ENCODE measurements at regions not wholly inside any gene's neighbourhood (a gene's known extent, or its start where the extent isn't known, plus 50 kb on each side); places are given as distances from the start of the nearest gene placed in this dataset.

DNA sequence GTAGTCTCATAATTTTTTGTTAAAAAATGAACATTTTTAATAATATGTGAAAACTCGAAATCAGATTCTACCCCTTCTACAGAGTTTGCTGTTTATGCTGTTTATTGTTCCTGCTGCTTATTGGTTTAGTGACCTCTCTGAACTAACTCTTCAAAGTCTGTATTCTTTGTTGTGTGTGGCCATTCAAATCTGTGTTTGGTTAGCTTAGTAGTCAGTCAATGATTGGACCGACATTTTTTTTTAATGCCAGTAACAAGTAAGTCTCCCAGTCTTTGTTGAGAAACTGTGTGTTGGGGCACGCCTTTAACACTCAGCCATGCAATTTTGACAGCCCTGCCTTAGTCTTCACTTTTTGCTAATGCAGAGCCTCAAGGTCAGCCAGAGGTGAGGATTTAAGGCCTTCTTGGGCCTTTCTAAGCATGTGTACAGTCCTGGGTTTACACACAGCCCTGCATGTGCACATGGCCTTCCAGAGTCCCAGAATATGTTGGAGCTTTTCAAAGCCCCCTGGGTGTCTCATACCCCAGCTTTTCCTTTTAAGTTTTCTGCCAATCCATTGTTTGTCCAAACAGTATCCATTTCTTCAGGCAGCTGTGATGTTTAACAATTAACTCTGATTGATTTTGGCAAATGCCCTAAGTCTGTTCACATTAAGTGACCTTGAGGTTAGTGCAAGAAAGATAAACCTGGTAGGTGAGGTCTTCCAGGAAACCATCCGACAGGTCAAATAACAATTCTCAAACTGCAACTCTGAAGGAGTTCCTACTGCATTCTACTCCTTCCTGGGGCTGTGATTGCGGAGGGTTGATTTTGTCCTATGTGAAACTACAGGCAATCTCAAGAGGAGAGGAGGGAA is 389.3 kb downstream of the PMP22 start:
- Mint-ChIP-seq H3K4me3 (no peak overlapping the region), H3K4me1 (ENCODE audit: low read depth) (no peaks in the 10 kb centered on the region), H3K9me3 (no peaks in the 10 kb centered on the region), H3K36me3 (ENCODE audit: insufficient read depth in 2 of 2) (no peaks in the 10 kb centered on the region), H3K27ac (no peak overlapping the region), H3K27me3 (ENCODE audit: low read depth) (no peaks in the 10 kb centered on the region)
- no peak for DNase-seq
- no peak for ATAC-seq (replicated peaks in 1 of 2)

DNA sequence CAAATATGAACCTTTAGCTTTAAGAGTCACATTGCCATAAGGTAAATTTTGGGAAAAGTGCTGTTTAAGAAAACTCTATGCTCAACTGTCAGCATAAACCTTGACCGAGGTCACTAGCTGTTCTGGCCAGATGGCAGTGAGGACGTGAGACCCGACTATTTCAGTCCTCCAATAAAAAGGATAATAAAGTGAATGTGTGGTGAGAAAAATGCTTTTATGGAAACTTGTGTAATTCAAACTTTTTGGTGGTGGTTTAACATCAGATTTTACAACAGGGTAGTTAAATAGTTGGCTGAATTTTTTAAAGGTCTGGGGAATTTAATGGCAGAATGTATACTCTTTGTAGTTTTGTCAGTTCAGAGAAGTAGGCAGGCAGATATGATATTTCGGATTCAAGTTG is 391.1 kb downstream of the PMP22 start:
- no peaks in the 10 kb centered on the region for H3K27me3 Mint-ChIP-seq (ENCODE audit: low read depth)
- H3K4me1 Mint-ChIP-seq (ENCODE audit: low read depth), result no peaks in the 10 kb centered on the region
- no peak overlapping the region for H3K4me3 Mint-ChIP-seq
- ATAC-seq (replicated peaks in 1 of 2) (no peak), DNase-seq (no peak)
- H3K9me3 Mint-ChIP-seq, result no peaks in the 10 kb centered on the region
- no peaks in the 10 kb centered on the region for H3K36me3 Mint-ChIP-seq (ENCODE audit: insufficient read depth in 2 of 2)
- H3K27ac Mint-ChIP-seq, result no peak overlapping the region

DNA sequence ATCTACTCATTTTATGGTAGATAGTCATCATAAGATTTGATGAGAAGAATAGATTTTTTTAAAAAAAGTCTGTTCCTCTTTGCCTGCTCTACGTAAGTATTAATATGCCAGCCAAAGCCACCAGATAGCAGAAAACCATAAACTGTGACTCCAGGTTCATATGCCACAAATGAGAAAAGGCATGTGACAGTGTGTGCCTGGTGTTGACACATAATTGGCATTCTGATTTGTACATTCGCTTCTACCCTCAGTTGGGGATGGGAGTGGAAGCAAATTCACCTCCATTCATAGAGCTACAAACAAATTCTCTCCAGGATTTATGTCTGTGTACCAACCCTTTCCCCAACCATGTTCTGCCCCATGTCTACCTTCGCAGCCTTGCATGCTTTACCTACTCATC is 391.6 kb downstream of the PMP22 start:
- H3K9me3 Mint-ChIP-seq, result no peaks in the 10 kb centered on the region
- H3K4me1 Mint-ChIP-seq (ENCODE audit: low read depth), result no peaks in the 10 kb centered on the region
- no peak overlapping the region for H3K4me3 Mint-ChIP-seq

DNA sequence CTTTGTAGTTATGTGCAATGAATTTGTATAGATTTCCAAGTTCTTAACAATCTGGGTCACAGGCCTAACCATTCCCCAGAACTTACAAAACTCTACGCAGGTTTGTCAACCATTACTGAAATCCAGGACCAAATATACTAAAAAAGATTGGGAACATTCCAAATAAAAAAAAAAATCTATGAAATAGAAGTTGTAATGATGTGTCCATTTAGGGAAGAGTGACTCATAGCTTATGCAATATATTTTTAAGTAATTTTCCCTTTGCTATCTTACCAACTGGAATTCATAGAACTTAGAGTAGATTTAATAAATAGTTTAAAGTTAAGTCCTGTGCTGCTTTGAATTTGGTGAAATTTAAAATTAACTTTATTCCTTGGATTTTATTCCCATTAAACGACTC is 393.2 kb downstream of the PMP22 start:
- H3K27ac Mint-ChIP-seq, result no peak overlapping the region
- H3K4me1 Mint-ChIP-seq (ENCODE audit: low read depth), result no peaks in the 10 kb centered on the region
- DNase-seq (no peak), ATAC-seq (replicated peaks in 1 of 2) (no peak)
- H3K9me3 Mint-ChIP-seq, result no peaks in the 10 kb centered on the region
- H3K27me3 Mint-ChIP-seq (ENCODE audit: low read depth), result no peaks in the 10 kb centered on the region
- H3K4me3 Mint-ChIP-seq, result no peak overlapping the region
- no peaks in the 10 kb centered on the region for H3K36me3 Mint-ChIP-seq (ENCODE audit: insufficient read depth in 2 of 2)

More for the DNA sequence above, 391.6 kb downstream of the PMP22 start:
- ATAC-seq (replicated peaks in 1 of 2), result no peak
- Mint-ChIP-seq H3K27me3 (ENCODE audit: low read depth) (no peaks in the 10 kb centered on the region), H3K27ac (no peak overlapping the region), H3K36me3 (ENCODE audit: insufficient read depth in 2 of 2) (no peaks in the 10 kb centered on the region)
- DNase-seq, result no peak

DNA sequence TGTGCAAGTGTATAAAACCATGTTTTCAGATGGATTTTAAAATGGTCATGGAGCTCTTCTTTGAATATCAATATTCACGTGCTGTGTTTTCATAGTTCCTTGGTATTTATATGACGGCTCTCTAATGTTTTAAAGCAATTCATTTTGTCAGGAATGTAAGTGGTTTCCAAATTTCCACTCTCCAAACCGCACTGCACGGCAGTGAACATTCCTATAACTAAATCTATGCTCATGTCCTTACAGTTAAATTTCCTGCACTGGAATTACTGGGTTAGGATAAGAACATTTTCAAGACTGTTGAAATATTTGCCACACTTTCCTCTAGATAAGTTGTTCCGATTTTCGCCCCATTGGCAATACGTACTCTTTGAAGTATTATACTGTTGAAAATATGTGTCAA is 398.9 kb downstream of the PMP22 start:
- no peaks in the 10 kb centered on the region for H3K36me3 Mint-ChIP-seq (ENCODE audit: insufficient read depth in 2 of 2)
- H3K27ac Mint-ChIP-seq, result no peak overlapping the region
- no peak for ATAC-seq (replicated peaks in 1 of 2)
- no peak overlapping the region for H3K4me3 Mint-ChIP-seq
- H3K27me3 Mint-ChIP-seq (ENCODE audit: low read depth), result peaks cover 14% of the 10 kb centered on the region
- no peaks in the 10 kb centered on the region for H3K4me1 Mint-ChIP-seq (ENCODE audit: low read depth)
- DNase-seq, result no peak
- H3K9me3 Mint-ChIP-seq, result no peaks in the 10 kb centered on the region

DNA sequence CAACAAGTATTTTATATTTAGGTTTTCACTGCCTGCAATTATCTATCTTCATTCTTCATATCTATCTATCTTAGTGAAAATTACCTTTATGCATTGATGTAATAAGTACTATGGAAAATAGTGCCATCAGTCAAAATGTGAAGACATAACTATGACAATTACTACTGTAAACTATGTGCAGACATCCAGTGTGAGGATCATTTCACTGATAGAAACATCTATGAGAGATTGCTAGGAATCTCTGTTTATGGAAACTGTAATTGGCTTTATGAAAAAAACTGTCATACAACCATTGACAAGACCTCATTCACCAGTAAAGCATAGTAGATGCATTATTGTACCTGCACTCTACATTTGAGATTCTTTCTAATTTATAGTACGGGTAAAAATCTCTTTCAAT is 401.0 kb downstream of the PMP22 start:
- Mint-ChIP-seq H3K9me3 (no peaks in the 10 kb centered on the region), H3K27ac (no peak overlapping the region), H3K4me3 (no peak overlapping the region), H3K36me3 (ENCODE audit: insufficient read depth in 2 of 2) (no peaks in the 10 kb centered on the region), H3K27me3 (ENCODE audit: low read depth) (peaks cover 25% of the 10 kb centered on the region), H3K4me1 (ENCODE audit: low read depth) (no peaks in the 10 kb centered on the region)
- no peak for ATAC-seq (replicated peaks in 1 of 2)
- no peak for DNase-seq

DNA sequence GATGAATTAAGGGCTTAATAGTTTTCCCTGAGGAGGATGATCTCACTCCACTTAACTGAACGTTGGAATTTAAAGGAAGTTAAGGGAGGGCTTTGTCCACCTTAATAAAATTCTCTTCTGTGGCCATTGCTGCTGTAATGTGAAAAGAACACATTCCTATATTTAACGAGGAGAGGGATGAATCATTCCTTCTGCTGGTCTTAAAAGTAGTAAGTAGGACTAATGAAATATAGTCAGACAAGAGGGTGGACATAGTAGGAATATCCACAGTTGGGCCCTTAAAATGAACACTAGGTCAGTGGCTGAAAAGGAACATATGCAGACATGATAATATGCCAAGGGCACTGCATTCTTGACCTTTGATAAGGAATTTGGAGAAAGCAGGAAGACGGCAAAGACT is 405.6 kb downstream of the PMP22 start:
- ATAC-seq (replicated peaks in 1 of 2) (no peak), DNase-seq (no peak)
- Mint-ChIP-seq H3K27me3 (ENCODE audit: low read depth) (peaks cover 31% of the 10 kb centered on the region), H3K4me3 (no peak overlapping the region), H3K36me3 (ENCODE audit: insufficient read depth in 2 of 2) (peaks cover 0 to 2% of the 10 kb centered on the region in 2 donors), H3K27ac (no peak overlapping the region), H3K9me3 (peaks cover 2 to 3% of the 10 kb centered on the region in 2 donors), H3K4me1 (ENCODE audit: low read depth) (no peaks in the 10 kb centered on the region)

DNA sequence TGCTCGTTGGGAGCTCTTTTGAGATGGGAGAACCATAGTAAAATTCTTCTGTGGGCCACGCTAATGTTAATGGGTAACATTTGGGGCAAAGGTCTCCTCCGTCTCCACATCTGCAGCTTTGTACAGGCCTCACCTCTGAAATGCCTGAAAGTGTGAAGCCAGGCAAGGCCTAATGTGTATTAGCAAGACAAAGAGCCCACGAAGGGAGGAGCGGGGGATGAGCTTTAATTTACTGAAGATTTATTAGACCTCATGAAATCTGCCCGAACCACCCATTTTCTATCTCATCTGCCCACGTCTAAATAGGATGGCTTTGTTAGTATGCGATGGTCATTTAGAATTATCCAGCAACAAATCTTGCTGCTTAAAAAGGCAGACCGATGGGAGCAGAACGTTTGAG is 408.9 kb downstream of the PMP22 start:
- DNase-seq (no peak), ATAC-seq (replicated peaks in 1 of 2) (no peak)
- no peak overlapping the region for H3K27ac Mint-ChIP-seq
- peaks cover 0 to 2% of the 10 kb centered on the region in 2 donors for H3K36me3 Mint-ChIP-seq (ENCODE audit: insufficient read depth in 2 of 2)
- H3K4me3 Mint-ChIP-seq, result no peak overlapping the region
- no peaks in the 10 kb centered on the region for H3K4me1 Mint-ChIP-seq (ENCODE audit: low read depth)
- H3K9me3 Mint-ChIP-seq, result peaks cover 2 to 3% of the 10 kb centered on the region in 2 donors
- peaks cover 21% of the 10 kb centered on the region for H3K27me3 Mint-ChIP-seq (ENCODE audit: low read depth)

DNA sequence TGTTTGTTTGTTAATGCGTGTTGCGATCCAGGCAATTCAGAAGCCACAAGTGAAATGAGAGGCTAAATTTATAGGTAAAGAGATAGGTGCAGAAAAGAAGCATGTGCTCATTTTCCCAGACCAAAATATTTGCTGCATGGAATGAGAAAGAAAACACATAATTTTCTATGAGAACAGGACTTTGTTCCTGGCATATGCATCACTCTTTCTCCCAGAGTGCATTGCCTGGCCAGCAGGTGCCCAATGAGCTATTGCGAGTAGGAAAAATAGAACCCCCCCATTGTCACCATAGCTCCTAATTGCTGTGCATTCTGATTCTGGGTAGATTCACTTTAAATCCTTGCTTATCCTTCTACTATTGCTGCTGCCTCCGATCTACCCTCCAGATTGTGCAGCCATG is 410.4 kb downstream of the PMP22 start:
- H3K9me3 Mint-ChIP-seq, result peaks cover 2 to 3% of the 10 kb centered on the region in 2 donors
- H3K4me1 Mint-ChIP-seq (ENCODE audit: low read depth), result no peaks in the 10 kb centered on the region
- H3K4me3 Mint-ChIP-seq, result no peak overlapping the region
- peaks cover 10% of the 10 kb centered on the region for H3K27me3 Mint-ChIP-seq (ENCODE audit: low read depth)
- no peak for ATAC-seq (replicated peaks in 1 of 2)
- peaks cover 0 to 2% of the 10 kb centered on the region in 2 donors for H3K36me3 Mint-ChIP-seq (ENCODE audit: insufficient read depth in 2 of 2)
- no peak overlapping the region for H3K27ac Mint-ChIP-seq
- DNase-seq, result no peak

DNA sequence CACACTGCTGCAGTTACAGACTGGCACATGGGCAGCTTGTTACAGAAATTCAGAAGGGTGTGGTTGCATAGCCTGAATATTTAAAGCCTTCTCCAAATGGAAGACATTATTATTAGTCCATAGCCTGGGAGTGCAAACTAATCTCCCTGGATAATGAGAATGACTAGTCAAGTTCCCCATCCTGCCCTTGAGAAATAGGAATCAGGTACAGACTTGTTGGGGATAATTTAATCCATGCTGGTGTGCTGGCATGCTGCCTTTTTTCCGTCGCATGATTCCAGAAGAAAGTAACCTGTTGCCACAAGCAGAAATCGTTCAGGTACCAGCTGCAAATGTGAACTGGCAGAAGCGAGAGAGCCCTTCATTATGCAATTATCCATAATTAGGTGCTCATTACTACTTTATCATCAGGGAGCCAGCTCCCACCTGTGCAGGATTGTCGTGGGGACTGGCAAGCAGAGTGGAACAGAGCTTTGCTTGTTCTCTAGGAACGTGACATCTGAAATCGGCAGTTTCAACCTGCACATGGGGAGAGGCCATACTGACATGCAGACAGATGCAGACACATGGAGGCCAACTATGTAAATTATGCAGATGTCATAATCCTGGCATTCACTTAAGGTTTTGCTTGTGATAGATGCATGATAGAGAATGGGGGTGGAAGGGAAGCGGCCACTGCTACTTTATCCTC is 419.4 kb downstream of the PMP22 start:
- no peaks in the 10 kb centered on the region for H3K9me3 Mint-ChIP-seq
- no peak overlapping the region for H3K4me3 Mint-ChIP-seq
- peaks cover 15% of the 10 kb centered on the region for H3K27me3 Mint-ChIP-seq (ENCODE audit: low read depth)
- no peak overlapping the region for H3K27ac Mint-ChIP-seq
- no peaks in the 10 kb centered on the region for H3K36me3 Mint-ChIP-seq (ENCODE audit: insufficient read depth in 2 of 2)
- H3K4me1 Mint-ChIP-seq (ENCODE audit: low read depth), result no peaks in the 10 kb centered on the region
- DNase-seq (no peak), ATAC-seq (replicated peaks in 1 of 2) (no peak)

DNA sequence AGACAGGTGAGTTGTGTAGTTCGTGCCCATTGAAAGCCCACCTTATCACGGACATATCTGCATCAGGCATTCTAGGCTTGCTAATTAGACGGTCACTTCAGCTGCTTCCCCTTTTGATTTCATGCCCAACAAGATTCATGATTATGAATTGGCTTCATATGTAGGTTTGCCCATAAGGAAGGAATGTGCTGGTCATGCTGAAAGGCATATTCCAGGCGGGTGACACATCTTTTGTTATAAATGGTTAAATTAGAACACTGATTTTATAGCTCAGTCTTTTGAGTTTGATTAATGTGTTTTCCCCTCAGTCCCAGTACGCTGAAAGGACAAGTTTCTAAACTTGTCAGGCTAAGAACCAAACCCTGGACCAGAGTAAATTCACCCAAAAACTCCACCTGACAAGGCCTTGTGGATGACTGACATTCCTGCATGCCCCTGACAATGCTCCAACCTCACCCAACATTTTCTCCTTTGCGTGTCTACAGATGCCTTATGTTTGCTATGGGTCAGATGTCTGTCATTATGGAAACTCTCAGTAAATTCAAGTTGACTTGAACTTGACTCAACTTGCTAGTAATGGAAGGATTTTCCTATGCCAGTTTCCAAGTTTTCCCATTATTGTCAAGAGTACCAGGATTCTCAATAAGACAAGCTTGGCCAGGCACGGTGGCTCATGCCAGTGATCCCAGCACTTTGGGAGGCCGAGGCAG is 421.9 kb downstream of the PMP22 start:
- H3K27me3 Mint-ChIP-seq (ENCODE audit: low read depth), result peaks cover 15% of the 10 kb centered on the region
- H3K4me3 Mint-ChIP-seq, result no peak overlapping the region
- H3K36me3 Mint-ChIP-seq (ENCODE audit: insufficient read depth in 2 of 2), result no peaks in the 10 kb centered on the region
- ATAC-seq (replicated peaks in 1 of 2) (no peak), DNase-seq (no peak)
- no peaks in the 10 kb centered on the region for H3K9me3 Mint-ChIP-seq
- H3K27ac Mint-ChIP-seq, result no peak overlapping the region
- H3K4me1 Mint-ChIP-seq (ENCODE audit: low read depth), result no peaks in the 10 kb centered on the region

DNA sequence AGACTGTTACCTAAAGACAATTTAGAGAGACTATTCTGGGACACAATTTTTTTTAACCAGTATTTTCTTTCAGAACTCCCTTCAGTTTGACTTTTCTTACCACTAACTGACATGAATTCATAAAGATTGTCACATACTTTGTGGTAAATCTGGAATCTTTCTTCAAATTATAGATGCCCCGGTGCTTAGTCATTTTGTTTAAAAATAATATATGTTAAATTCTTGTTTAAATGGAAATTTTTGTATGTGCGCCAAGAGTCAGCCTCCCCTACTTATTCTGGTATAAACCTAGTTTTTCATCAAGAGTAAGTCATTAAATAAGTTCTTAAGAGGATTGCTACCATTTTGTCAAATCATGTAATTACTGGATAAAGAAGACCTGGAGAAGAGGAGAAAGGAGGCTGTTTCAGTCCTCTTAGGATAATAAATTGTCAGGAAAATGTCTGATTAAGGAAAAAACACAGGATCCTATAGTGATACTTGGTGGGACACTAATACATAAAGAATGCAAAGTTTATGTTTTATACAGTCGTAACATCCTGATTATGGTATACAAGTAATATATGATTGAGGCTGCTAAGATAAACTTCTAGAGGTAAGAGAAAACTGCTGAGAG is 424.4 kb downstream of the PMP22 start:
- Mint-ChIP-seq H3K9me3 (no peaks in the 10 kb centered on the region), H3K27ac (no peak overlapping the region), H3K4me3 (no peak overlapping the region), H3K27me3 (ENCODE audit: low read depth) (peaks cover 9% of the 10 kb centered on the region), H3K36me3 (ENCODE audit: insufficient read depth in 2 of 2) (peaks cover 0 to 2% of the 10 kb centered on the region in 2 donors), H3K4me1 (ENCODE audit: low read depth) (no peaks in the 10 kb centered on the region)
- ATAC-seq (replicated peaks in 1 of 2) (no peak), DNase-seq (no peak)

DNA sequence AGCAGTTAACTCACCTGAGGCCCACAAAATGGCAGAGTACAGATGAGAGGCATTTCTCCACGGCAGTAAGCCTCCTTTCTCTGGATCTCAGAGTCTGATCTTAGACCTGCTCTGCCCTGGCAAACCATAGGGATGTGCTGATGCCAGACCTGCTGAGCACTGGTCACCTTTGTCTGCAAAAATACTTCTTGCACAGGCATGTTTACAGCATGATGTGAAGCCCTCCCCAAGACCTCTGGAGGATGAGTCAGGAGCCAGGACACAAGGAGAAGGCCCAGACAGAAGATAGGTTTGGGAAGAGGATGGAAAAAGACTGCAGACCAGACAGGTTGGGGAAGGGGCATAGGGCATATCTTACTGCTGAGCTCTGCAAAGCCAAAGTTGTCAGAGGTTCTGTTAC is 426.6 kb downstream of the PMP22 start:
- H3K9me3 Mint-ChIP-seq, result no peaks in the 10 kb centered on the region
- no peaks in the 10 kb centered on the region for H3K27me3 Mint-ChIP-seq (ENCODE audit: low read depth)
- H3K36me3 Mint-ChIP-seq (ENCODE audit: insufficient read depth in 2 of 2), result peaks cover 0 to 2% of the 10 kb centered on the region in 2 donors
- no peak overlapping the region for H3K4me3 Mint-ChIP-seq
- DNase-seq (no peak), ATAC-seq (replicated peaks in 1 of 2) (no peak)
- H3K27ac Mint-ChIP-seq, result no peak overlapping the region
- no peaks in the 10 kb centered on the region for H3K4me1 Mint-ChIP-seq (ENCODE audit: low read depth)

All from activated T-cell treated with anti-CD3 and anti-CD28 coated beads, Interleukin-2, amount 50 U/mL, for 72 hours (primary cell).